ENCODE measurements at regions not wholly inside any gene's neighbourhood (a gene's known extent, or its start where the extent isn't known, plus 50 kb on each side); places are given as distances from the start of the nearest gene placed in this dataset.

DNA sequence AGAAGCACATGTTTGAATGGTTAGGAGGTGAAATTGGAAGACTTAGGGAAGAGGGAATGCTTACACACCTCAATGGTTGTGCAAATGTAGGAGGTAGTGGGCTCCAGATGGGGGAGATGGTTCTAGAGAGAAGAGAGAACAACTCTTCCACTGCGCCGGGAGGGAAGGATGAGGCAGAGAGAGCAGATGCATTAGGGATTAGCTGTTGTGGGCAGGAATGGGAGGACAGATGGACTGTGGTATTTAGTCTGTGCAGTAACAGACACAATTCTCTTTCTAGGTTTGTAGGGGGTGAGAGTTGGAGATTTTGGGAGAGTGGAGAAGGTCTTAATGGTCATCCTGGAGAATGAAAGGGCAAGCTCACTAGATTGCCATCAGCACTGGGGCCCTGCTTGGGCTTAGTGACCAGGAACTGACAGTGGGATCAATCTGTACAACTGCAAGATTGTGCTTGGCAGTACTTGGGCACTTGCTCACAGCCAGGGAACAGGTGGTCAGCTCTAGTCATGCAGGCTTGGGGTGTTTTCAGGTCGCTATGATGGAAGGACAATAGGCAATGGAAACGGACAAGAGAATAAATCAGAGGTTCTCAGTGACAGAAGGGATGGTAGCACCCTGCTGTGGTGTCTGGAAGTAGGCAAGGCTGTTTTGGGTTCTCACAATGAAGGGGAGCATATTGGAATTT is 182.0 kb upstream of the MYLIP start:
- no peak for DNase-seq (ENCODE audit: low spot score)
- no peak for ATAC-seq (ENCODE audit: low FRiP score)
- TF ChIP-seq, protein P1, sequence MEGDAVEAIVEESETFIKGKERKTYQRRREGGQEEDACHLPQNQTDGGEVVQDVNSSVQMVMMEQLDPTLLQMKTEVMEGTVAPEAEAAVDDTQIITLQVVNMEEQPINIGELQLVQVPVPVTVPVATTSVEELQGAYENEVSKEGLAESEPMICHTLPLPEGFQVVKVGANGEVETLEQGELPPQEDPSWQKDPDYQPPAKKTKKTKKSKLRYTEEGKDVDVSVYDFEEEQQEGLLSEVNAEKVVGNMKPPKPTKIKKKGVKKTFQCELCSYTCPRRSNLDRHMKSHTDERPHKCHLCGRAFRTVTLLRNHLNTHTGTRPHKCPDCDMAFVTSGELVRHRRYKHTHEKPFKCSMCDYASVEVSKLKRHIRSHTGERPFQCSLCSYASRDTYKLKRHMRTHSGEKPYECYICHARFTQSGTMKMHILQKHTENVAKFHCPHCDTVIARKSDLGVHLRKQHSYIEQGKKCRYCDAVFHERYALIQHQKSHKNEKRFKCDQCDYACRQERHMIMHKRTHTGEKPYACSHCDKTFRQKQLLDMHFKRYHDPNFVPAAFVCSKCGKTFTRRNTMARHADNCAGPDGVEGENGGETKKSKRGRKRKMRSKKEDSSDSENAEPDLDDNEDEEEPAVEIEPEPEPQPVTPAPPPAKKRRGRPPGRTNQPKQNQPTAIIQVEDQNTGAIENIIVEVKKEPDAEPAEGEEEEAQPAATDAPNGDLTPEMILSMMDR (IDR thresholded peaks at IDR 0.05), result no peak

DNA sequence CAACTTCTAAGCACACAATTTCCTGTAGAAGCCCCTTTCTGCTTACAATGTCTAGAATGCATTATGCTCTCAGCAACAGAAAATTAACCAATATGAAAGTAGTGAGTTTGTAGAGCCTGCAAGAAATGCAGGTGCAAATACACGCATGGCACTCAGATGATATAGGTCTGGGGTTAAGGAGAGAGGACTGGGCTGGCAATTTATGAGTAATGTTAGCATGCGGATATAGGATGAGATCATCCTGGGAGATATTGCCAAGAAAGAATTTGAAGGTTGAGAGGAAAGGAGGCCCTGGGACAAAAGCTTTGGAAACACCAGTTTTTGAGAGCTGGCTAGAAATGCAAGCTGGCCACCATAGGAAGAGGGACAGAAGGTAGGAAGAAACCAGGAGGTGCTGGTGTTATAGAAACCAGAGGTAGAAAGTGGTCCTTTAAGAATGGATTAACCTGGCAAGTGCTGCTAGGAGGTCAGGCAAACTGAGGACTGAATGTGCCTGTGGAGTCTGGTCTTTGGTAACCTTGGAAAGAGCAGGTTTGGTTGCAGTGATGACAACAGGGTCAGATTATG is 183.2 kb upstream of the MYLIP start:
- ATAC-seq (ENCODE audit: low FRiP score) (no peak), DNase-seq (ENCODE audit: low spot score) (no peak)
- TF ChIP-seq, protein P1 (IDR thresholded peaks at IDR 0.05), result no peak

DNA sequence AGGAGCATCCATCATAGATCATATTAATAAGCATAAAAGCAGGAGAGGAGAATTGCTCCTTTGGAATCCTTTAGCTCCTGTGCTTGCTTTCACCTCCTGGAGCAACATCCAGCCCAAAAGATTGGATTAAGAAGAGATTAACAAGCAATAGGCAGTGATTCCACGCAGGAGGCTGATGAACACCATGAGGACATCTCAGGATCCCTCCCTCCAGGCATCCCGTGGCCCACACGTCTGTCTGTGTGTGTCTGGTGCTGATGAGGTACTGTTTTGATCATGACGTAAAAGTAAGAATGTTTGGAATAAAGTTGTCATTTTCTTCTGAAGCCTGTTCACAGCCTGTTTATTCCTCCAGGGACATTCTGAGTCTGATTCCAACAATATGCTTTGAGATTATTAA is 185.5 kb upstream of the MYLIP start:
- TF ChIP-seq, protein P1 (IDR thresholded peaks at IDR 0.05), result no peak
- ATAC-seq (ENCODE audit: low FRiP score) (no peak), DNase-seq (ENCODE audit: low spot score) (no peak)

DNA sequence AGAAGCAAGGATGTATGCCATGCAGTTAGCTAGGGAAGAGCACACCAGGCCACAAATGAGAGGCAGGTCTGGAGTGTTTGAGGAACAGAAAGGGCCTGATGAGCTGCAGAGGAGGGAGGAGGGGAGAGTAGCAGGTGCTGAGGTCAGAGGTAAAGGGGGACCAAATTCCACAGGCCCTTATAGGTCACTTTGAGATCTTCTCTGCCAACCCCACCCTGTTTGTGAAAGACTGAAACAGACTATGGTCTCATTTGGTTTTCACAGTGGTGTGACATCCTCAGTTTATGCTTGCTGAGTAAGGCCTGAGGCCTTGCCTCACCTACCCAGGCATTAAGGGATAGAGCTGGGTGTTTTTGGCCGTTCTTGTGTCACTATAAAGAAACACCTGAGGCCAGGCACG is 187.7 kb upstream of the MYLIP start:
- DNase-seq (ENCODE audit: low spot score) (no peak), ATAC-seq (ENCODE audit: low FRiP score) (no peak)
- TF ChIP-seq, protein P1 (IDR thresholded peaks at IDR 0.05), result no peak

DNA sequence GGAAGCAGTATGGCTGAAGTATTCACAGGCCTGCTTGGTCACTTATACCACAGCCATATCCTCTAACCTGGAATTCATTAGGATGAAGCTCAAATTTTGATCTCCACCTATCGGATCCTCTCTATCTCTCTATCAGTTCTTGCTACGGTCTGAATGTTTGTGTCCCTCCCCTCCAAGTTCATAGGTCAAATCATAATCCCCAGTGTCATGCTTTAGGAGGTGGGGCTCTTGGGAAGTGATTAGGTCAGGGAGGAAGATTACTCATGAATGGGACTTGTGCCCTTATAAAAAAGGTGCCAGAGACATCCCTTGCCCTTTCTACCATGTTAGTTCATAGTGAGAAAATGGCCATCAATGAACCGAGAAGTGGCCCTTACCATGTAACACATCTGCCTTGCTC is 190.8 kb upstream of the MYLIP start:
- ATAC-seq (ENCODE audit: low FRiP score) (no peak), DNase-seq (ENCODE audit: low spot score) (no peak)
- TF ChIP-seq, protein P1 (IDR thresholded peaks at IDR 0.05), result no peak

DNA sequence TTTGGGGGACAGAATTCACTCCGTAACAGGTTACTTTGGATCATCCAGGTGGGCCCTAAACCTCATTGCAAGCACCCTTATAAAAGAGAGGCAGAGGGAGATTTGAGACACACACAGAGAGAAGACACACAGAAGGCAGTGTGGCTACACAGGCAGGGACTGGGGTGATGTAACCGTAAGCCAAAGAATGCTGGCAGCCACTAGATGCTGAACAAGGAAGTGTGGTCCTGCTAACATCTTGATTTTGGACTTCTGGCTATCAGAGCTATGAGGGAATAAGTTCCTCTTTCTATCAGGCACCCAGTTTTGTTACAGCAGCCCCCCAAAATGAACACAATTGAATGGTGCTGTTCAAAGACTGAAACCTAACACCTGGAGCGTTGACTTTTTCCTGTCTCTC is 191.3 kb upstream of the MYLIP start:
- TF ChIP-seq, protein P1 (IDR thresholded peaks at IDR 0.05), result no peak
- ATAC-seq (ENCODE audit: low FRiP score), result no peak
- no peak for DNase-seq (ENCODE audit: low spot score)

DNA sequence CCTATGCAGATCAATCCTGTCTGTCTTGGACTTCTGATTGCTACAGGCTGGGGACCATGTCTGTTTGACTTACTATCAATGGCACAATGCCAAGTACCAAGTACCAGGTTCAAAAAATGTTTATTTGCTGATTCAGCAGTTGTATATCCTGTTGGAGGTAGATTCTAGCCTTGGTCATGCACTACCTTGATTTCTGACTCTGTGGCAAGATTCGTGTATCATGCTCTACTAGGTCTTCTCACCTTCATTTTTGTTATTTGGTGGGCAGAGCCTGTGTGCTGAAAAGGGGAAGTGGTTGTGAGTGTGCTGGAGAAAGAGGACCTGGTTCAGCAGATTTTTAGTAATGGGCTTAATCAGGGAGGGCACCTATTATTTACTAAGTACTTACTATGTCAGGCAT is 192.4 kb upstream of the MYLIP start:
- no peak for ATAC-seq (ENCODE audit: low FRiP score)
- DNase-seq (ENCODE audit: low spot score), result no peak
- TF ChIP-seq, protein P1 (IDR thresholded peaks at IDR 0.05), result no peak
